GM19324 (cell line): ENCODE measurements at regions not wholly inside any gene's neighbourhood (a gene's known extent, or its start where the extent isn't known, plus 50 kb on each side); places are given as distances from the start of the nearest gene placed in this dataset.
"Not testable (repeated sequence)": the region's sequence is repeated elsewhere in the genome, so short reads cannot be mapped to it uniquely, and the experiment has no call there.

Experiments
- ATAC-seq: cut with Tn5 transposase; IDR thresholded peaks from one replicate; pipeline ENCODE4 v1.9.1; 2021; ENCODE audit warnings: mild to moderate bottlenecking, moderate library complexity; ENCODE audit not compliant: unreplicated experiment, low FRiP score

DNA sequence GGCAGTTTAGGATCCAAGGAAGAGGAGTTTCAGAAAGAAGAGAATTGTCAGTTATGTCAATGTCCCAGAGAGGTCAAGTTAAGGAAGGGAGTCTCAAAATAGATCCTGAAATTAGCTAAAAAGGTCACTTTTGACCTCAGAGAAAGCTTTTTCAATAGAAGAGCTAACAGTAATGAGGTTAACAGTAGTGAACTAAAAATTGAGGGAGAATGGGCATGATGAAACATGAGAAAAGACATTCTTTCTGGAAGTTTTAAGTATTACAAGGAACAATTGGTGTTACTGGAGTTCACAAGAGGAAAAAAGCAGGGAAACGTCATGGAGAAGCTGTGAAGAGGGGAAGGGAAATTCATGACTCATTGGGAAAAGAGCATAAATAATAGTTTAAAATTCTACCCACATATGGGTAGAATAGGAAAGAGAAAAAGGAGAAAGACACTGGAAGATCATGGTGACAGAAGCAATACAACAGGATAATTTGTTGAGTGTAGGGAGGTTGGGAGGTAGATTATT is 381.2 kb upstream of the FAR2 start:
- no peak for ATAC-seq

DNA sequence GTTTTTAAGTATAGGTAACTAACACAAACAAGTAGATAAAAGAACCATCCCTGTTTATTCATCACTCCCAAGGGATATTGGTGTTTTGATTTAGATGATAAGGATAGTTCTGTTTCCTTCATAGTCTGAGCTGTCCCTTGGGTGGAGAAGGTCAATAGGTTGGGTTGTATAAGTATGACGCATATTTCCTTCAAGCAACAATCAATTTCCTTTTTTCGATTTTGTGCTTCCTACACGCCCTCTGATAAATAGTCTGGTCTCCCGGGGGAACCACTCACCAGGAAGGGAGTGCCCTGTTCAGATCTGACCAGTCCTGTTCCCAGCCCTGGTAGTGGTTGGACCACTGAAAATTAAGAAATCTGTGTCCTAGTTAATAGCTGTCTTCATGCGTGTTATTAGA is 378.8 kb upstream of the FAR2 start:
- no peak for ATAC-seq

DNA sequence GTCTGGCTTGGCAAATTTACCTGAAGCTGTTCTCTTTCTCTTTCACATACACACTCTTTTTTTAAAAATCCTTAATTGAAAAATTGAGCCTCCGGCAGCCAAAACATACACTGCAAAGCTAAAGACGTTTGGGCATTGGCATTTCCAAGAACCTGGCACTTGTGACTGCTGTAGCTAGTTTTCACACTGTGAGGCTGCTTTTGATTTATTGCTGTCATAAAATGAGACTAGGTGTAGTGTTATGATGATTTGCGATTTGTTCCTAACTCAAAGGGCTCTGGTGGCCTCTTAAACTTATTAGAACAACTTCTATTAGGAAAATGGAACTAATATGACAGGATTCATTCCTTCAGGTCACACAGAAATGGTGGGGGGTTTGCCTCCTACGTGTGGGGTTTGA is 377.1 kb upstream of the FAR2 start:
- no peak for ATAC-seq

DNA sequence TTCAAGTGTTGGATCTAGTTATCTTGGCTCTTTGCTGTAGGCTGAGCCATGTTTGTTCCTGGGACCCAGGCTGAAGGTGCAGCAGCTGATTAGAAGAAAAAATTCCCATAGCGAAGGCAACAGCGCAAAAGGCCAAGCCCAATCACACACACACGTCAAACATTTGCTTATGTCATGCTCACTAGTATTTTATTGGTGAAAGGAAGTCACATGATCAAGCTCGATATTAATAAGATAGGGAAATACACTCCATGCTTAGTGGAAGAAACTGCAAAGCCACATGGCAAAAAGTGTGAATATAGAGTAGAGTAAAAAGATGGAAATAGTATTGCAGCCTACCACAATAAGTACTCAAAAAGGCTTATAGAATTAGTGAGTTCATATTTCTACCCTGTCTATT is 373.5 kb upstream of the FAR2 start:
- no peak for ATAC-seq

- no peak for ATAC-seq
These were observed 372.9 kb upstream of the FAR2 start for GRCh38 chr12:28776220-28776619.

GRCh38 chr12:28776913-28777422 is 372.1 kb upstream of the FAR2 start:
- no peak for ATAC-seq

DNA sequence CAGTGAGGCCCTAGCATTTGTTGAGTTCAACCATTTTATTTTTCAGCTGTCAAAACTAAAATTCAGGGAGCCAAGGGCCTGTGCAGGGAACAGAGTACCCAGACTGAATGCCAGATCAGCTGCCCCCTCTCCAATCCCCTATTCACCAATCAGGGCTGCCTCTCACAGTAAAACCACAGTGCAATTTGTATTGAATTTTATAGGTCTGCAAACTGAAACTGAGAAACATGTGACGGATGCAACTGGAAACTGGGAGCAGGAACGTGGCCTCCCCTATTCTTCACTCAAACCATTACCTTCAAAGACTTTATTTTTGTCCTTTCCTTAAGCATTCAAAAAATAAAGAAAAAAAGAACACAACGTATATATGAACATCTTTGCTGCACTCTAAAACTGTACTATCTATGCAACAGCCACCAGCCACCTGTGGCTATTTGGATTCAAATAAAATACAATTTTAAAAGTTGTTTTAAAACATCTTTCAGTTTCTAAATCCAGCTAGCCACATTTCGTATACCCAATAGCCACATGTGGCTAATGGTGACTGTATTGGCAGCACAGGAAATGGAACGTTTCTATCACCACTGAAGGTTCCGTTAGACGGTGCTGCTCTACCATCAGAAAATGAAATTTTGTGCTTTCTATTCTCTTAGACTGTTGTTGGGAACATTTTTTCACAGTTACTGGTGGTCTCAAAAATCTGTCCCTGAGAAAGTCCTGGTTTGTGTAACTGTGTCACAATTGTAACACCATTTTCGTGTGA is 371.3 kb upstream of the FAR2 start:
- no peak for ATAC-seq

DNA sequence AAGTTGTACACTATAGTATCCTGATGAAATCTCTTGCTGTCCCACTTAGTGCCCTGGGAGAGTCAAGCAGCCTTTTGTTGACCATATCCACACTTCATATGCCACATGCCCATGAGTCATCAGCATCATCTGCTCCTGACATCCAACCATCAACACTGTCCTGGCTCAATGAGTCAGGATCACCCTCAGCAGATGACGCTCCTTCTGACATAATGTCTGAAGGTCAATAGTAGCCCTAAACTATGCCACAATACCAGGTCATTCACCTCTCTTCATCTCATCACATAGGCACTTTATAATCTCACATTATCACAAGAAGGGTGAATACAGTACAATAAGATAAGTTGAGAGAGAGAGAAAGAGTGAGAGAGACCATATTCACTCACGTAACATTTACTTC is 369.0 kb upstream of the FAR2 start:
- no peak for ATAC-seq

DNA sequence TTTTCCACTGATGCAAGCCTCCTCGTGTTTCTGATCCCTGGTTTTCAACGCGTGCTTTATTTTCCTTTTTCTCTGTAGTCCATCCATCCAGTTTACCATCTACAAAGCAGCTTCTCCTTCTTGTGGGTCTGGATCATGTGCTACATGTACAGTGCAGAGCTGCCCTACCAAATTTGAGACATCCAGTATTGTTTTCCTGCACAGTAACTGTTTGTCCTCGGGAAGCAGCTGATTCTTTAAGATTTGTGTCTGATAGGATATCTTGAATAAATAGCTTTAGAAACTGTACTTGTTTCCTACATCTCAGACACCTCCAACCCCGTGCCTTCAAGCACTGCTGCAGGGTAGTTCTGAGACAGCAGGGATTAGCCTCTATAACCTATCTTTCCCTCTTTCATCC is 368.1 kb upstream of the FAR2 start:
- ATAC-seq = no peak

DNA sequence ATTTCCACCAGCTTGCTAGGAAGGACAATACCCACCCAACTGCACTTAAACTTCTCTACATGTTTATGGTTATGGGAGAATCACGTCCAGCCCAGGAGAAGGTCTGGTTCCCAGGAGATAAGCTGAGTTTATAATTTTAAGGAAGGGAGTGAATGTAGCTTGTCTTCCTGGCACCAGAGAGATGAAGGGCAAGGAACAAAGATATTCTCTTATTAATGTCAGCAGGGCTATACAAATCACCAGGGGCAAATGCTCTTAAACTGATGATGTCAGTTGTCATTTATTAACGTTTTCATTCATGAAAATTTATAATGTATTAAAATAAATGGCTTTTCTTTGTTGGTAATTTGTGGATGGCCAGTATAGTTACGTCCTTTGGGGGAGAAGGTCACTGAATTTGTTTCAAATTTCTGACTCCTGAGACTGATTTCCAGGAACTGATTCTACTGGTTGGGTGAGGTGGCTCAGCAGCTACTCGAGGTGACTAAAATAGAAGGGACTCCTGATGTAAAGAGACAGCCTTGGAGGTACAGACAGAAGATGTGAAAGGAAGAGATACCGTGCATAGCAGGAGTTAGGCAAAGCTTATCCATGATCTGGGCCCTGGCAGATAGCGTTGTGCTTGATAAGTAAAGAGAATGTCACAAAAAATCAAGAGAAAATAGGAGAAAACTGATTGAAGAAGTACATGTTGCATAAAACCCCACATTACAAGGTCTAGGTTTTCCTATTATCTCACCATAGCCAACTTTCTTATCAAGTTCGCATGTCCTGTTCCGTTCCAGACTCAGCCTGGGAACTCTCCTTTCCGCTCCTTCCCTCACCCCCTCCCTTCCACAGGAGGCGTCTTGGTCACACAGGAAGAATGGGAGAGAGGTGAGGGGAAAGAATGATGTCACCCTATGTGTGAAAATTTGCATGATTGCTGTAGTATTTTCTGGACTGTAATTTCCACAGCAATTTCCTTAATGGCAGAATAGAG is 367.1 kb upstream of the FAR2 start:
- ATAC-seq = no peak

DNA sequence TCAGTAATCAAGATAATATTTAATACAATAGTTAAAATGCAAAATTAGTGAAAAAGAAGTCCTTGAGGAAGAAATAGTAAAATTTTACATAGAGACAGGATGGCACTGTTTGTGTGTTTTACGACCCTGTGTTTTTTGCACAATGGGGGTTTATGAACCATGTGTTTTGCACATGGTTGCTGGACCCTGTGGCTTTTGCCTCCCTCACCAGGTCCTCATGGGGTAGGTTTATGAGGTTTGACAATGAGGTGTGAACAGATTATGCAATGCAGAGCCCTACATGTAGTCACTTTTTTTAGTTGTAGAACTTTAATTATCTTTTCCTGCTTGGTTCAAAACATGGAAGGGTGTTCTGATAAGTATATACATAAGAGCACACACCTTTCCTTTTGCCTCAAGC is 366.3 kb upstream of the FAR2 start:
- ATAC-seq = no peak

GRCh38 chr12:28787151-28787550 is 361.9 kb upstream of the FAR2 start:
- no peak for ATAC-seq

- ATAC-seq = not testable (repeated sequence)
These were observed 360.8 kb upstream of the FAR2 start for GRCh38 chr12:28788256-28788655.

- no peak for ATAC-seq
These were observed 355.4 kb upstream of the FAR2 start for GRCh38 chr12:28793581-28794151.

DNA sequence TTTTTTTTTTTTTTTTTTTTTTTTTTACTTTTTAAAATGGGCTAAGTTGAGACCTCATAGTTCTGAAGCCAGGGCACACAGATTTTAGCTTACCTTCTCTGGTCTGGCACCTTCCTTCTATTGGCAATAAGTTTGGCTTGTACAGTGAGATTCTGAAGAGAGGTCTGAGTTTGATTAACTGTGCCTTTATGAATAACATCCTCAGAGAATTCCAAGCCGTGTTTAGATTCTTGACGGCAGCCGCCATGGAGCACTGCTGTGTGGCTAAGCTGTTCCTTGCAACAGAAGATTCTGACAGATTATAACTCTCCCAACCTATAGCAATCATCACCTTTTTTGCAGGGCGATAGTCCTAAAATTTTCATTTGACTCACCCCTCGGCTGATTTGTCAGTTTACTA is 354.9 kb upstream of the FAR2 start:
- ATAC-seq = no peak

DNA sequence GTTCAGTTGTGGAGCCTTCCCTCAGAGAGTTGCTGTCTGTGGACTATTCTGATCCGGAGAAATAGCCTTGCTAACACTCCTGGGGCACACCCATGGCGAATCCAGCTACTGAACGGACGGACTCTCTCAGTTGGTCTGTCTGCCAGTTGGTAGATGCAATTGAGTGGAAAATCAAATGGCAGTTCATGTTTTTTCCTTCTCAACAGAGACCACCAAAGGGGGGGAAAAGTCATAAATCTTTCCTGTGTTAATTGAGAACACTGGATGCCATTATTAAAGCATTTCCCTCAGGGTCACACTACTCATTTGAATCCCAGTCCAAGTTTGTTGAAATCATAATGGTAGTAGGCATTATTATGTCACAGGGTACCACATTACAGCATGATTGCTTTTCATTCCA is 354.3 kb upstream of the FAR2 start:
- ATAC-seq = no peak

GRCh38 chr12:28795311-28795710 is 353.8 kb upstream of the FAR2 start:
- no peak for ATAC-seq

DNA sequence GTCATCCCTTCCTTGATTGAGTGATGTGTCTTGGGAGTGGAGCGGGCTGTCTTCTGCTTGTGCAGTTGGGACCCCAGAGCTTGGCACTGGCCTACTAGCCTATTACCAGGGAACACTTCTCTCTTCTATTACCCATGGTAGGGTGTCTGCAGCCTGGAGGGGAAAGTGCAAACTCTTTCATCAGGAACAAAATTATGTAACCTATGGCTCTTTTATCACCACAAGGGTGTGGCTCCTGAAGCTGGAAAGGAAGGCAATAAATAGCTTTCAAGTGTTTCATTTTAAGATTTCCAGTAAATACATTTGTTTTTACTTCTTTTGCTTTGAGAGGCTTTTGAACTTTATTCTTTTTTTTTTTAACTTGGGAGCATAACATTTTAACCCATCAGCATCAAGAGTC is 349.7 kb upstream of the FAR2 start:
- no peak for ATAC-seq

DNA sequence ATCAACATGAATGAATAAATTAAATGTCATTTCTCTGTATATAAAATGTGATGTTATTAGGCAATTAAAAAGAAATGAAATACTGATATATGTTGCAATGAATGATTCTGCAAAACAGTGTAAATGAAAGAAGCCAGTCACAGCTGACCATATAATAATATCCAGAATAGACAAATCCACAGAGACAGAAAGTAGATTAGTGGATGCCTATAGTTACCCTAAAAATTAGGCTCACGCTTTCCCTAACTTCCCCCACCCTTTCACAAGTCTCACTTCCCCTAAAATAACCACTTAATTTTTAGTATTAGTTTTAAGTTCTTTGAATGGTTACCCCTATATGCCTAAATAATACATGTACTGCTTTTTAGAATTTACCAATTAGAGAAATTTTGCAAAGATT is 348.9 kb upstream of the FAR2 start:
- ATAC-seq = no peak

GRCh38 chr12:28802706-28803438 is 346.2 kb upstream of the FAR2 start:
- ATAC-seq = no peak
